Mammary epithelial cell (primary cell): ENCODE measurements at regions not wholly inside any gene's neighbourhood (a gene's known extent, or its start where the extent isn't known, plus 50 kb on each side); places are given as distances from the start of the nearest gene placed in this dataset.

Experiments
- EZH2 ChIP-seq: IDR thresholded peaks from 2 replicates; pipeline ENCODE4 v1.6.1; 2012; ENCODE audit warnings: low read length, inconsistent platforms, borderline replicate concordance
- TF ChIP-seq, protein P1 (sequence below), 2 donors: IDR thresholded peaks in 1 of 2; conservative IDR thresholded peaks in 1 of 2; 2 replicates each; pipeline ENCODE4 v1.5.1; 2011 to 2012; ENCODE audit warnings: inconsistent platforms in 2 of 2, low read length in 2 of 2, mild to moderate bottlenecking in 2 of 2, control low read depth in 1 of 2, low read depth in 1 of 2; ENCODE audit not compliant: insufficient read depth in 1 of 2; ENCODE audit errors: extremely low read depth in 1 of 2

DNA sequence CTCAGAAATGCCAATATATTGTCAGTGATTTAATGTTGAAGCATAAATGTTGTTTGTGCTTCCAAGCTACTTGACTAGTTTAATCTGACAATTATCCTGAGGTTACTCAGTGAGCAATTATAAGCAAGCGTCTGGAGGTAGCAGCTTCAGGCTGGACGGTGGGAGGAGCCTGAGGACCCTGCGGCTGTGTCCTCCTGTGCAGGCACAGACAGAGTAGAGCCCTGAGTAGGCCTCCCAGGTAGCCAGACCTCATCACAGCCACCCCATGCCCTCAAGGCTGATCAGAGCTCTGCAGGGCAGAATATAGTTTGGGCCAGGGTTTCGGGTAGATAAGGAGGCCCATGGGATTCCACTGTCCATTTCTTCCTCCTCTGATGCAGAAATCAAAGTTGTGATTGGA lies 153.6 kb downstream of the DRD1 start:
- TF ChIP-seq, protein P1, sequence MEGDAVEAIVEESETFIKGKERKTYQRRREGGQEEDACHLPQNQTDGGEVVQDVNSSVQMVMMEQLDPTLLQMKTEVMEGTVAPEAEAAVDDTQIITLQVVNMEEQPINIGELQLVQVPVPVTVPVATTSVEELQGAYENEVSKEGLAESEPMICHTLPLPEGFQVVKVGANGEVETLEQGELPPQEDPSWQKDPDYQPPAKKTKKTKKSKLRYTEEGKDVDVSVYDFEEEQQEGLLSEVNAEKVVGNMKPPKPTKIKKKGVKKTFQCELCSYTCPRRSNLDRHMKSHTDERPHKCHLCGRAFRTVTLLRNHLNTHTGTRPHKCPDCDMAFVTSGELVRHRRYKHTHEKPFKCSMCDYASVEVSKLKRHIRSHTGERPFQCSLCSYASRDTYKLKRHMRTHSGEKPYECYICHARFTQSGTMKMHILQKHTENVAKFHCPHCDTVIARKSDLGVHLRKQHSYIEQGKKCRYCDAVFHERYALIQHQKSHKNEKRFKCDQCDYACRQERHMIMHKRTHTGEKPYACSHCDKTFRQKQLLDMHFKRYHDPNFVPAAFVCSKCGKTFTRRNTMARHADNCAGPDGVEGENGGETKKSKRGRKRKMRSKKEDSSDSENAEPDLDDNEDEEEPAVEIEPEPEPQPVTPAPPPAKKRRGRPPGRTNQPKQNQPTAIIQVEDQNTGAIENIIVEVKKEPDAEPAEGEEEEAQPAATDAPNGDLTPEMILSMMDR (conservative IDR thresholded peaks at IDR 0.05 in 1 of 2, IDR thresholded peaks at IDR 0.05 in 1 of 2; ENCODE audit: extremely low read depth in 1 of 2, insufficient read depth in 1 of 2, low read depth in 1 of 2, low read length in 2 of 2): no peak
- TF ChIP-seq EZH2: no peak
